Astrocyte of the cerebellum (primary cell): ENCODE measurements at regions not wholly inside any gene's neighbourhood (a gene's known extent, or its start where the extent isn't known, plus 50 kb on each side); places are given as distances from the start of the nearest gene placed in this dataset.

Source experiments
- DNase-seq: peaks from one replicate; pipeline ENCODE4 v3.0.0-alpha.2; 2011; ENCODE audit warnings: low read depth
- H3K4me3 ChIP-seq: 2 replicates; pipeline ENCODE4 v1.5.1; 2011; ENCODE audit warnings: mild to moderate bottlenecking, low read depth, low read length, moderate library complexity
- in situ Hi-C: cut with HindIII; loops from 2 replicates; pipeline ENCODE4 v1.10.0; 2017; ENCODE audit warnings: low sequenced_read_pairs
- TF ChIP-seq, protein P1 (sequence below): IDR thresholded peaks from 2 replicates; pipeline ENCODE4 v1.5.1; 2012; ENCODE audit warnings: low read length, low read depth, moderate library complexity, mild to moderate bottlenecking; ENCODE audit errors: missing control alignments

DNA sequence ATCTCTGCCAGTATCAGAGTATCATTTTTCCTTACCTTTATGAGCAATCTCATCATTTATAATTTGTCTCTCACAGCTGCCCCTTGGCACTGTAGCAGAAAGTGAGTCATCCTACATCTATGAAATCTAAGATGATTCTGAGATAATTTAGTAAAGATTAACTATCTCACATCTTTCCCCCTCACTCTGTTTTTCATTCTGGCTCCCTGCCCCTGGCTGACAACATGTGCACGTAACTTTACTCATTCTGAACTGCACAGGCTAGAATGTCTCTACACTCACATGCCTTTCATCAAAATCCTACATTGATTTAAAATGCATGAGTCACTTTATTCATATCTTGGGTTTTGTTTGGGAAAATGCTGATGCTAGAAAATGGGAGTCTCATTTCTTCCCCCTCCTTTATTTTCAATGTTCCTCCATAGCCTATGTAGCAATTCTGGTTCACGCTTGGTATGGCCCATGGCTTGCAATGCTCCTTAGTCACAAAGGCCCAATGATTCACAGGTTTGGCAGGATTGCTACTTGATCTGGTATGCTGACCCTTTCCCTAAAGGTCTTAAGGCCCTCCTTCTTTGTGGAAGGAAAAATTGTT lies 838.5 kb downstream of the TUSC7 start:
- TF ChIP-seq, protein P1, sequence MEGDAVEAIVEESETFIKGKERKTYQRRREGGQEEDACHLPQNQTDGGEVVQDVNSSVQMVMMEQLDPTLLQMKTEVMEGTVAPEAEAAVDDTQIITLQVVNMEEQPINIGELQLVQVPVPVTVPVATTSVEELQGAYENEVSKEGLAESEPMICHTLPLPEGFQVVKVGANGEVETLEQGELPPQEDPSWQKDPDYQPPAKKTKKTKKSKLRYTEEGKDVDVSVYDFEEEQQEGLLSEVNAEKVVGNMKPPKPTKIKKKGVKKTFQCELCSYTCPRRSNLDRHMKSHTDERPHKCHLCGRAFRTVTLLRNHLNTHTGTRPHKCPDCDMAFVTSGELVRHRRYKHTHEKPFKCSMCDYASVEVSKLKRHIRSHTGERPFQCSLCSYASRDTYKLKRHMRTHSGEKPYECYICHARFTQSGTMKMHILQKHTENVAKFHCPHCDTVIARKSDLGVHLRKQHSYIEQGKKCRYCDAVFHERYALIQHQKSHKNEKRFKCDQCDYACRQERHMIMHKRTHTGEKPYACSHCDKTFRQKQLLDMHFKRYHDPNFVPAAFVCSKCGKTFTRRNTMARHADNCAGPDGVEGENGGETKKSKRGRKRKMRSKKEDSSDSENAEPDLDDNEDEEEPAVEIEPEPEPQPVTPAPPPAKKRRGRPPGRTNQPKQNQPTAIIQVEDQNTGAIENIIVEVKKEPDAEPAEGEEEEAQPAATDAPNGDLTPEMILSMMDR, result no peak
- in situ Hi-C loops, result no loop called here
- peak; percentile 34 for DNase-seq
- no peak overlapping the region for H3K4me3 ChIP-seq

DNA sequence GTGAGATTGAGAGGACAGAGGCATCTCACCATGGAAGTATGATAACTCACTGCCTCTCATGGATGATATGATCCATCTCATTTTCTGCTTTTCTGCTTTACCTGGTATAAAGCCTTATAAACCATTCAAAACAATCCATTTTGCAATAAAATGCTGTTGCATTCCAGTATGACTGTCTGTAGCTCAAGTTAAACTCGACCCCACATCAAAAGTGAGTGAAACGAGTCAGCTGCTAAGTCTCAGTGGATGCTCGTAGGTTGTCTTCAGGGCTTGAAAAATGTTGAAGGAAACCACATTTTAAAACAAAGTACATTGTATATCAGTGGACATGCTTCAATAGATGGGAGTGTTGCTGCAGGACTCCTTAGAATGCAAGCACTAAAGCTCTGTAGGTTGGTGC lies 839.0 kb downstream of the TUSC7 start:
- no peak overlapping the region for H3K4me3 ChIP-seq
- in situ Hi-C loops, result no loop called here
- no peak for DNase-seq
- TF ChIP-seq, protein P1, result no peak

DNA sequence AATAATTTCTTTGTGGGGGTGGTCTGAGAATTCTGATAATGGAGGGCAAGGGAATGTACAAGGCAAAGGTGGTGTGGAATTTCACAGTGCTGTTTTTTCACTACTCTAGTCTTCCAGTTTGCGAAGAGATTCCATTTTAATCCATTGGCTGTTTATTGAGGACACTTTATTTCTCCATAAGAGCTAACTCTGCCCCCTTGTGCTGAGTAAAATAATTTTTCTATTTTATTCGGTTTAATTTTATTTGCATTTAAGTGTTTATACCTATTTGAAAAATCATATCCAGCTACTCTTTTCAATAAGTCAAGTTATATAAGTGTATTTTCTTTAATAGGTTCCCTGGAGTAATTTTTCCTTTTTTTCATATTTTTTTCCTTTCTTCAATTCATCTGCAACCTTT lies 840.1 kb downstream of the TUSC7 start:
- no peak for DNase-seq
- TF ChIP-seq, protein P1, result no peak
- in situ Hi-C loops, result no loop called here
- H3K4me3 ChIP-seq, result no peak overlapping the region

DNA sequence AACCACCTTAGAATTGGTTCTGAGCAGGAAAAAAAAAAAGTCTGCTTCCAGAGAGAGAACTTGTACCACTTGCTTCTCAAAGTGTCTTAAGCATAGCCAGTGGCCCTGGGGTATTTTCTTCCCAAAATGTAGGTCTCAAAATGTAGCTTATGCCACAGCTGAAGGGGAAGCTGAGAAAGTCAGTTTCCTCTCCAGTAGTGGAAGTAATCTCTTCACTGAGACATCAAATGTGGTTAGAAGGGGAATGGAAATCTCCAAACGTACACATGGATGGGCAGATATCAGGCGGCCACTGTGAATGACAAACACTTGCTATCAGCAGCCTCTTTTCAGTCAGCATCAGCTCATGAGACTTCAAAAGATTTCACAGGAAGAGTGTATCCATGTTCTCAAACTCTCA lies 841.2 kb downstream of the TUSC7 start:
- in situ Hi-C loops, result no loop called here
- TF ChIP-seq, protein P1, result no peak
- no peak for DNase-seq

DNA sequence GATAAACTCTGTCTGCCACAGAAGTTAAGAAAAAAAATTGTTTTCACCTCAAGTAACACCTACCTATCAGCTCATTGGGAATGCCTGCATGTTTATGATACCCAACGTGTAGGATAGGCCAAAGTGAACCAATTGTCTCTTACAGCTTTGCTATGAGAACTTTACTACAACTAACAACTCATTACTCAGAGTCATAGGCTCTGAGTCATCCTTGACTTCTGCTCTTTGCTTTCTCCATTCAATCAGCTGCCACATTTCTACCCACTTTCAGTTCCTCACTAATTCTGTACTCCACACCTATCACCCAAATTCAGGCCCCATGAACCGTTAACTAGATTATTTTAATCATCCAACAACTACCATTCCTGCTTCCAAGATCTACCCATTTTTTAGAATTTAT lies 843.9 kb downstream of the TUSC7 start:
- in situ Hi-C loops, result no loop called here
- TF ChIP-seq, protein P1, result no peak
- no peak overlapping the region for H3K4me3 ChIP-seq
- no peak for DNase-seq

More for the DNA sequence above, 841.2 kb downstream of the TUSC7 start:
- H3K4me3 ChIP-seq, result no peak overlapping the region

DNA sequence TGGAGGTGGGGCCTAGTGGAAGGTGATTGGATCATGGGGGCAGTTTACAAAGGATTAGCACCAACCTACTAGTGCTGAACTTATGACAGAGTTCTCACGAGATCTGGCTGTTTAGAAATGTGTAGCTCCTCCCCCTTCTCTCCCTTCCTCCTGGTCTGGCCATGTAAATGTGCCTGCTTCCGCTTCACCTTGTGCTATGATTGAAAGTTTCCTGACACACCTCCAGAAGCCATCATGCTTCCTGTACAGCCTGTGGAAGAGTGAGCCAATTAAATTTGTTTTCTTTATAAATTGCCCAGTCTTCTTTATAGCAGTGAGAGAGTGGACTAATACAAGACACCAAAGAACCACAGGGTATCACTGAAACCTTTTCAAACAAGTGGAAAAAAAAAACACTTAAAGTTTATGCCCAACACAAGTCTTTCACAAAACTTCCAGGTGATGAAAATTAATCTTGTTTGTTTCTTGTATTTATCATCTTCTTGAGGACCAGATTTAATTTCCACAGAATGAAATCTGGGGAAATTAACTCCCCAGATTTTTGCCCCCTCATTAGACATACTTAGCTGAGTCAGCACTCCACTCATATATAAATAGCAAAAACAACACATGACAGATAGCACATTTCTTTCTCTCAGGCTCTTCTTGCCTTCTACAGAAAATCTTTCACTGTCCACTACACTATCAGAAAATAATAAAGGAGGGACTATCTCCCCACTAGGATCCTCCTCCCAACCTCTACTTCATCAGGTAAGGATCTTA lies 847.2 kb downstream of the TUSC7 start:
- no peak for DNase-seq
- TF ChIP-seq, protein P1, result no peak
- H3K4me3 ChIP-seq, result no peak overlapping the region
- in situ Hi-C loops, result no loop called here
